ENCODE measurements at regions not wholly inside any gene's neighbourhood (a gene's known extent, or its start where the extent isn't known, plus 50 kb on each side); places are given as distances from the start of the nearest gene placed in this dataset.
A peak's percentile ranks its signal among the peaks of the same experiment; 100 is the strongest.

GRCh38 chr5:167903659-167904058, 387.8 kb upstream of the WWC1 start:
- no peak for ATAC-seq
- intact Hi-C loops (cut with DNase I), result no loop called here

GRCh38 chr5:167905919-167906853, 385.3 kb upstream of the WWC1 start:
- intact Hi-C loops (cut with DNase I), result no loop called here
- DNase-seq (ENCODE audit: low spot score) (no peak), ATAC-seq (no peak)

More at GRCh38 chr5:167903659-167904058, 387.8 kb upstream of the WWC1 start:
- no peak for DNase-seq (ENCODE audit: low spot score)

- intact Hi-C loops (cut with DNase I), result no loop called here
- no peak for ATAC-seq
- no peak for DNase-seq (ENCODE audit: low spot score)
Measured at GRCh38 chr5:167908606-167909005, 382.8 kb upstream of the WWC1 start.

DNA sequence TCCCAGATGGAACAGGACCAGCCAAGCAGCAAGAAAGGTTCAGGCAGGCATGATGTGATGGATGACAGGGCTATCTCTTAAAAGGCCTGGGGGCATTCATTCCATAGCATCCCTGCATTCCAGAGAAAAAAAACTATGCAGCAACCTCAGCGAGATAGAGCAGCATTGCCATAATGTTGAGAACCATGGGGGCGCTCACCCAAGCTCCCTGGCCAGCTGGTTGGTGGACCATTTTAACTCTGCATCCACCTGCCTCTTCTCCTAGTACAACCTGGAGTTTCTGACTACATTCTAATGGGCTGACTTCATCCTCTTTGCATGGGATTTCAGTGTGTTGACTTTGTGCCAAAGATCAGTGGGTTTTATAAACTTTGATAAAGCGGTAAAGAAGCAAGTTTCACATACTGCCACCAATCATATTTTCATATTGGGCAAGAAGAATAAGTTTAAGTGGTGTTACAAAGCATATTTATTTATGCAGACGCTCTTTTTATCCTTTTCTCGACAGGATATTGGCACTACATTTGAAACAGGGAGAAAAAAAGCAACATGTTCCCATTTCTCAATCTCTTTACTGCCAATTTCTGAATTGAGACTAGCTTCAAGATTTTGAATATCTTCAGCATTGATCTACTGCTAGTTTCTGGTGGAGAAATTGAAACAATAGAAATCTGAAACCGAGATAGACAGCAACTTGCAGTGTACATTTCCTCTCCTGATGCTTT, 378.3 kb upstream of the WWC1 start:
- DNase-seq (ENCODE audit: low spot score) (no peak), ATAC-seq (no peak)
- intact Hi-C loops (cut with DNase I), result no loop called here

DNA sequence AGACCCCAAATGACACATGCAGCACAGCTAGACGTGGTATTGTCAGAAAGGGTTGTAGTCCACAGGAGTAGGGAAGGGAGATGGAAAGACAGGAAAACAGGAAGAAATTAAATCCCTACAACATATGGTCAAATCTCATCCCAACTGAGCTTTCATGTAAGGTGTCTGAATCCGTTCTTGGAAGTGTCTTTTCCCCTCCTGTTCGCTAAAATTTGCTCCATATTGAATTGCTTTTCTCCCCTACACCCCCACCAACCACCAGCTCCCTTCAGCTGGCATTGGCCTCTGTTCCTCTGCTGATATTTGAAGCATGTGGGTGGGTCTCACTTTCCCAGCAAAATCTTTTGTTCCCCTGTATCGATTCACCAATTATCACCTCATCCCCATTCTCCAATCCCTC, 376.2 kb upstream of the WWC1 start:
- ATAC-seq (no peak), DNase-seq (ENCODE audit: low spot score) (no peak)
- intact Hi-C loops (cut with DNase I), result no loop called here

- no peak for ATAC-seq
- no peak for DNase-seq (ENCODE audit: low spot score)
- intact Hi-C loops (cut with DNase I), result no loop called here
Measured at GRCh38 chr5:167916261-167916691, 375.2 kb upstream of the WWC1 start.

DNA sequence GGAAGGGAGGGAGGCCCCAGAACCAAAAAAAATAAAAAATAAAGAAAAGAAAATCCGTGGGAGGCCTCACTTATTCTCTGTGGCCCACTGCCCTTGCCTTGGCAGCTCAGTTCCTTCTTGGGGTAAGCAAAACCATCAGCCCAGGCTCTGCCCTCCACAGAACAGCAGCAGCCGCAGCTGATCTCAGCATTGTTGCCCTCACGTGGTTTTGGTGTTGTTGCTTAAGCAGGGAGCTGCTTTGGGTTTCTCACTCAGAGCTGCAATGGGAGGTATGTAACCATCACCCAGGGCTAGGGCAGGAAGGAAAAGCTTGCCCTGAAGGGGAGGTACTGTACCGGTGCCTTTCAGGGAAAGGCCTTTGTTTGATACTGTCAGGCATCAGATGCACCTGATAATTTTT, 374.7 kb upstream of the WWC1 start:
- DNase-seq (ENCODE audit: low spot score) (peak; percentile 68), ATAC-seq (peak; percentile 86)
- intact Hi-C loops (cut with DNase I), result no loop called here

DNA sequence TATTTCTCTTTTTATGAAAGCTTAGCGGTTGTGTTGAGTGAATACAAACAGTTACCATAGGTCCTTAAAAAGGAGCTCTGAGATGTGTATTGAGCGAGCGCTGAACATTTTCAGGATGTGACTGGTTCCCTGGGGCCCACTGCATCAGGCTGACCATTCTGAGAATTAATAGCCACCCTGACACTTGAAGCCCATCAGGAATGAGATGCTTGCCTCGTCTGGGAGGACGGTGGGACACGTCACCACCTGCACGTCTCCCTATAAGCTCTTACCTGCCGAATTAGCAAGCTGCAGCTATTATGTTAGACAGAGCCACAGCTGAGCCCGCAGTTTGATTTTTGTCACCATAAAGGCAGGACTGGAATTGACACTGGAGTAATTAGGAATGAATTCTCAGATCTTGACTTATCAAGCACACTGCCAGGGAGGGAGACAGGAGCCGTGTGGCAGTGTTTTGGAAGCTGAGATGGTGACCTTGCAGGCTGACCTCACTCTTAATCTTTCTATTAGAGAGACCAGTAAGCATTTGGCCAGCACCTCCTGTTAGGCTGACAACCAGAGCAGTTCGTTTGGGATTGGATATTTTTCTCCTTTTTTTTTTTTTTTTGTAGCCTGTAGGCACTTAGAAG, 373.1 kb upstream of the WWC1 start:
- peak; percentile 64 for ATAC-seq
- intact Hi-C loops (cut with DNase I), result no loop called here
- DNase-seq (ENCODE audit: low spot score), result no peak

DNA sequence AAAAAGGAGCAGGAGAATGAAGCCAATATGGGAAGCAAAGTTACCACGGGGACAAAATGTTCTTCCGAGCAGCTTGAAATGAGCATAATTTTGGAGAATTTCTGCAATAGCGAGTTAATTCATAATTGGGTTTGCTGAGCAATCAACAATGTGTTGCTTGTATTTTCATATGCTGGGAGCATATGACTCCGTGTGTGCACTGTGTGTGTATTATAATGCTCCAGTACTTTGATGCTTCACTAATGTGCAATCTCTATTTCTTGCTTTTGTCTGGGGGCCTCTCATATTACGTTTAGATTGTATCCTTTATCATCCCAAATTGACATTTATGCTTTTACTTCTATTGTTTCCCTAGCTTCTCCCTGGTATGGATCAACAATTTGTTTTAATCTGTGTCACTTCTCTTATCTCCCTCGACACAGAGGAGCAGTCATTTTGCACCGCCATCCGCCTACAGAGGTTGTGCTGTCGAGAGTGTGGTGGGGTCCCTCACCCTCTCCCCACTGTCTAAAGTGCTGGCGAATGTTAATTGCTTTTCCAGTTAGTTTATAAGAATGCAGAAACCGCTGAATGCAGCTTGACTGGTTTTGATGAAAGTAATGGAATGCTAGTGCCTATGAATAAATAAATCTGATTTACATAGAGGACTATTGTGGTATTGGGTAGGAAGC, 372.5 kb upstream of the WWC1 start:
- ATAC-seq (peak; percentile 52), DNase-seq (ENCODE audit: low spot score) (no peak)
- intact Hi-C loops (cut with DNase I), result no loop called here

DNA sequence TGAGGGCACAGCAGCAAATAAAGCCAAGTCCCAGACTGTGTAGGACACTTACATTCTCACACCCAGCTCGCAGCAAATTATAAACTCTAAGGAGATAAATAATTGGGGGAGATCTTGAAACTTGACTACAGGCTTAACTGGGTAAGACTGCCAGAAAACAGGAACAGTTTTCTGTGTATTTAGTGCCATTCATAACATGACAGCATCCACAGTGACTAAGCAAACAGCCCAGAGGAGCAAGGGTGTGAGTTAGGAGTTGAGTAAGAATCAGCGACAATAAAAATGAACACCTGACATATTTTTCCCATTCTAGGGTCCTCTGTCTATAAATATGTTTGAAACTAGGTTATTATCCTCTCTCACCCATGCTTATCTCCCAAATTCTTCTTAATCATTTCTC, 370.9 kb upstream of the WWC1 start:
- no peak for ATAC-seq
- DNase-seq (ENCODE audit: low spot score), result no peak

DNA sequence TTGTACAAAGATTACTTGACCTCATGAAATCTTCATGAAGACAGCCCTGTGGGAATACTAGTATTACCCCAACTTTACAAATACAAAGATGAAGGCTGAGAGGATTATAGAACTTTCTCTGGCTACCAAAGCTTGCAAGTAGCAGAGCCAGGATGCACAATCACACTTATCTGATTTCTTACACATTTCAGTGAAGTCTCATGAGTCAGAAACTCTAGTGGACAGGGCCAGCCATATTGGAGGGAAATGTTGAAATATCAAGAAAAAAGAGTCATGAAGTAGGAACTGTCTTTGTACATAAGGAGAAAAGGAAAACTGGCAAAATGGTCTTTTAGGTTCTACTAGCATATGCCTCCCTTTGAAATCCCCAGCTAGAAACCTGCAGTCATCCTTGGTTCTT, 369.6 kb upstream of the WWC1 start:
- DNase-seq (ENCODE audit: low spot score) (no peak), ATAC-seq (no peak)
- intact Hi-C loops (cut with DNase I), result no loop called here

More for the DNA sequence above, 370.9 kb upstream of the WWC1 start:
- intact Hi-C loops (cut with DNase I), result no loop called here

- intact Hi-C loops (cut with DNase I), result no loop called here
- DNase-seq (ENCODE audit: low spot score) (no peak), ATAC-seq (no peak)
Measured at GRCh38 chr5:167923396-167923795, 368.0 kb upstream of the WWC1 start.

DNA sequence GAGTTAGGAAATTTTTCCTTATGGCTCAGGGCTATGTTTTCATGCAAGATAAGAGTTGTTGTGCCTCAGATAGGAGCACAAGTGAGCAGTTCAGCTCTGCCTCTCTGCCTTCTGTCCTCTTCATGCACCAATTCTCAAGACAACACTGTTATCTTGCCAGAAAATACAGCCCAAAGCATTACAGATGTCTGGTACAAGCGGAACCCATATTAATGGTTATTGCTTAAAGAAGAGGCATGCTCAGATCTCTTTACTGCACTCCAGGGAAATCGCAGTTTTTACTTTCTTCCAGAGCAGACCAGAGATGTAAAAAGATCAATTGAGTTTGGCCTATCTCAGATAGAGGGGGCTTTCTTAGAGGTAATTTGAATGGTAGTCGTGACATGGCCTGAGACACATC, 361.6 kb upstream of the WWC1 start:
- ATAC-seq (peak; percentile 53), DNase-seq (ENCODE audit: low spot score) (no peak)
- intact Hi-C loops (cut with DNase I), result no loop called here

DNA sequence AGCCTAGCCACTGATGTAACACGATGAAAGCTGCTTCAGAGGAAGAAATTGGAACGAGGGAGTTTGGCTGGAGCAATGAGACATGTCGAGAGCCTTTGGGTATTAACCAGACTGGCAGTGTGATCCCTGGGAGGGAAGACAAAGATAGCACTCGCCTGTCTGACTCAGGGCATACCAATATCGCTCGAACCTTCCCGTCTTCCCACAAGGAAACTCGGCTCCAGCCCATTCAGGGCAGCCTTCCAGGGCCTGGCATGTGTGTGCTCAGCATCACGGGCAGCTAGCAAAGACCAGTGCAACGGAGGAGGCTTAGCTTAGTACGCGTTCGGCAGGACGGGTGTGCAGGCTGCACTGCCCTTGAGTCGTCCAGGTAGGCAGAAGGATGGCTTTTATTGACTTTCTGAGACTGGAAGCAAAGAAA, 356.9 kb upstream of the WWC1 start:
- intact Hi-C loops (cut with DNase I), result no loop called here
- no peak for DNase-seq (ENCODE audit: low spot score)
- ATAC-seq, result peak; percentile 43

DNA sequence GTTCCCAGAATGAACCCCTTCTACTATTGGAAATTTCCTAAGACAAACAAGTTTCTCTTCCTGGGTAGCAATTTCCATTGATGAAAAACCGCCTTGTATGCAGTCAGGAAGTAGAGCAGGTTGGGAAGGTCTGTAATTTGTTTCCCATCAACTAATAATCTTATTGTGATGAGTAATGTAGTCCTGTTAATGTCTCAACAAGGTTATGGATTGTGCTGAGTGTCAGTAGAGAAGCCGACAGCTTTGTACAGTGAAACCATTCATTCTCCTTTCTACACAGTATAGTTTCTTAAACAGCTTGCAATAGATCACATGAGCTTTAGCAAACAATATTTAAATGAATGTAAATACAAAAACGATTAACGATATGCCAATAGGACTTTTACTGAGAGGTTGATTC, 355.4 kb upstream of the WWC1 start:
- intact Hi-C loops (cut with DNase I), result no loop called here
- no peak for ATAC-seq

GRCh38 chr5:167936944-167937634, 354.4 kb upstream of the WWC1 start:
- intact Hi-C loops (cut with DNase I), result no loop called here
- DNase-seq (ENCODE audit: low spot score), result no peak
- ATAC-seq, result no peak

More for the DNA sequence above, 355.4 kb upstream of the WWC1 start:
- no peak for DNase-seq (ENCODE audit: low spot score)

GRCh38 chr5:167937635-167937998, 353.8 kb upstream of the WWC1 start:
- ATAC-seq (no peak), DNase-seq (ENCODE audit: low spot score) (no peak)
- intact Hi-C loops (cut with DNase I), result no loop called here

DNA sequence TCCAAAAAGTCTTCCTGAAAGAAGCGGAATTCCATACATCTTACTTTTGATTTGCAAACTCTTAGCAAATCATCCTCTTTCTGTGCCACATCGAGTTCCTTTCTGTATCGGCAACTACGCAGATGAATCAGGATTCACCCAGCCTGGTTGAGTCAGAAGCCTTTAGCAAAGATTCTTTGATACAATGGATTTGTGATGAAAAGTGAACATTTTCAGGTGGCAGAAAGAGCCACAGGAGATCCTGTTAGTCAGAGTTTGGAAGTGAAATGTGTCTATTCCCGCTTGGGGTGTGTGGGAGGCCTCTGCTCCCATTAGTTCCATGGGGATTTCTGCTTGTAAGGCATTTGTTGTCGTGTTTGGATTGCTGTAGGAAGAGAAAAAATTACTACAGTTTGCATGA, 351.8 kb upstream of the WWC1 start:
- no peak for DNase-seq (ENCODE audit: low spot score)
- intact Hi-C loops (cut with DNase I), result no loop called here
- ATAC-seq, result peak; percentile 39

DNA sequence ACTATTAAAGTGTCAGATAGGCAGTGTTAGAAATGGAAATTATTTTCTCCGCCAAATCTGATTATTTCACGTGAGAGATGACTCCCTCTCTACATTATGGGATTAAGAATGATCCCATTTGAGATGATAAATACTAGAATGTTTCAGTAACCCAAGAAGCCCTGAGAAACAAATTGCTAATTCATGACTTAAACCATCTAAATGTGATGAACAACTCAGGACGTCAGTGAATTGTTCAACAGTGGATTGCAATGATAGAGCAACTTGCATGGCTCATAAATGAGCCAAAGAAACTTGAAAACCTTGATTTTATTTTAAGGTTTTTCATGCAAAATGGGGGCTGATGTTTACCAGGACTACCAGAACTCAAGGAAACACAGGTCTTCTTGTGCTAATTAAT, 350.5 kb upstream of the WWC1 start:
- ATAC-seq (no peak), DNase-seq (ENCODE audit: low spot score) (no peak)
- intact Hi-C loops (cut with DNase I), result no loop called here

All from sciatic nerve (tissue), 2 donors.